CD14-positive monocyte (primary cell): ENCODE measurements at regions not wholly inside any gene's neighbourhood (a gene's known extent, or its start where the extent isn't known, plus 50 kb on each side); places are given as distances from the start of the nearest gene placed in this dataset.

ENCODE experiments used
- DNase-seq, 3 donors: peaks; one replicate each; pipeline ENCODE4 v3.0.0-alpha.2; 2011 to 2022
- H2AFZ ChIP-seq: 2 replicates; pipeline ENCODE4 v1.6.0; 2012; ENCODE audit warnings: mild to moderate bottlenecking, low read depth, low read length, inconsistent platforms; ENCODE audit not compliant: insufficient read depth, poor library complexity, severe bottlenecking
- H3K27ac ChIP-seq, 2 donors: 1 replicate in 1 of 2; 2 replicates in 1 of 2; pipeline ENCODE4 v1.5.1; 2012 to 2013; ENCODE audit warnings: low read length in 2 of 2, control low read depth in 1 of 2, inconsistent platforms in 1 of 2, low read depth in 1 of 2, mild to moderate bottlenecking in 1 of 2
- H3K27me3 ChIP-seq, 2 donors: one replicate each; pipeline versions ENCODE4 v1.6.0 to v1.6.1; 2011 to 2013; ENCODE audit warnings: low read length in 2 of 2; ENCODE audit not compliant: control insufficient read depth in 2 of 2, insufficient read depth in 2 of 2
- H3K36me3 ChIP-seq, 2 donors: replicated peaks in 1 of 2; 1 replicate in 1 of 2; 2 replicates in 1 of 2; pipeline versions ENCODE4 v1.5.1 to v1.6.1; 2012 to 2013; ENCODE audit warnings: low read length in 2 of 2, control low read depth in 1 of 2, inconsistent platforms in 1 of 2, mild to moderate bottlenecking in 1 of 2; ENCODE audit not compliant: insufficient read depth in 2 of 2, control insufficient read depth in 1 of 2
- H3K4me1 ChIP-seq, 2 donors: 1 replicate in 1 of 2; 2 replicates in 1 of 2; pipeline versions ENCODE4 v1.5.1 to v1.6.1; 2012 to 2013; ENCODE audit warnings: low read length in 2 of 2, control low read depth in 1 of 2, inconsistent platforms in 1 of 2, mild to moderate bottlenecking in 1 of 2, moderate library complexity in 1 of 2; ENCODE audit not compliant: insufficient read depth in 2 of 2, control insufficient read depth in 1 of 2
- H3K4me2 ChIP-seq: replicated peaks from 2 replicates; pipeline ENCODE3; 2012; ENCODE audit warnings: low read length, moderate library complexity, mild to moderate bottlenecking; ENCODE audit not compliant: poor library complexity, severe bottlenecking; ENCODE audit errors: extremely low read depth
- H3K4me3 ChIP-seq, 3 experiments: fragments of 200-600 bp in 1 of 3; sonication (generic) in 1 of 3; replicated peaks in 1 of 3; 1 replicate in 2 of 3; 2 replicates in 1 of 3; pipeline ENCODE4 v1.5.1; 2011 to 2013; ENCODE audit warnings: low read length in 3 of 3, mild to moderate bottlenecking in 3 of 3, control low read depth in 2 of 3, low read depth in 2 of 3, inconsistent platforms in 1 of 3, moderate library complexity in 1 of 3
- H3K79me2 ChIP-seq: 2 replicates; pipeline ENCODE4 v1.6.0; 2012; ENCODE audit warnings: mild to moderate bottlenecking, control low read depth, inconsistent platforms, low read length, moderate library complexity; ENCODE audit not compliant: insufficient read depth
- H3K9ac ChIP-seq: 2 replicates; pipeline ENCODE4 v1.6.0; 2017; ENCODE audit warnings: low read length, mild to moderate bottlenecking; ENCODE audit not compliant: insufficient read depth, poor library complexity, severe bottlenecking
- H3K9me3 ChIP-seq, 2 donors: replicated peaks in 1 of 2; 1 replicate in 1 of 2; 2 replicates in 1 of 2; pipeline versions ENCODE4 v1.5.1 to v1.6.1; 2012 to 2013; ENCODE audit warnings: low read length in 2 of 2, control low read depth in 1 of 2; ENCODE audit not compliant: control insufficient read depth in 1 of 2, insufficient read depth in 1 of 2
- H4K20me1 ChIP-seq: 2 replicates; pipeline ENCODE4 v1.6.0; 2012; ENCODE audit warnings: mild to moderate bottlenecking, low read length, control low read depth, moderate library complexity; ENCODE audit not compliant: insufficient read depth
- H3K27ac Mint-ChIP-seq, 7 donors: one replicate each; pipeline ENCODE4 v1.8.0; 2020; ENCODE audit warnings: mild to moderate bottlenecking in 7 of 7, mixed read lengths in 7 of 7, moderate library complexity in 6 of 7, inconsistent platforms in 2 of 7
- H3K27me3 Mint-ChIP-seq, 3 donors: one replicate each; pipeline ENCODE4 v1.8.0; 2021 to 2022; ENCODE audit warnings: low read depth in 3 of 3, mild to moderate bottlenecking in 3 of 3, mixed read lengths in 3 of 3, moderate library complexity in 3 of 3, inconsistent platforms in 1 of 3
- H3K36me3 Mint-ChIP-seq, 2 donors: one replicate each; pipeline ENCODE4 v1.8.0; 2020; ENCODE audit warnings: mixed read lengths in 2 of 2, inconsistent platforms in 1 of 2, mild to moderate bottlenecking in 1 of 2
- H3K4me1 Mint-ChIP-seq: one replicate; pipeline ENCODE4 v1.8.0; 2020; ENCODE audit warnings: mild to moderate bottlenecking, mixed read lengths
- H3K4me3 Mint-ChIP-seq, 2 donors: one replicate each; pipeline ENCODE4 v1.8.0; 2020; ENCODE audit warnings: mild to moderate bottlenecking in 2 of 2, mixed read lengths in 2 of 2, moderate library complexity in 1 of 2
- H3K9me3 Mint-ChIP-seq, 7 donors: one replicate each; pipeline ENCODE4 v1.8.0; 2020 to 2022; ENCODE audit warnings: mixed read lengths in 7 of 7, mild to moderate bottlenecking in 6 of 7, moderate library complexity in 6 of 7, inconsistent platforms in 2 of 7
- CTCF ChIP-seq: fragments of 200-600 bp; IDR thresholded peaks from one replicate; pipeline ENCODE4 v1.8.0; 2022; ENCODE audit warnings: antibody characterized with exemption, mild to moderate bottlenecking
- WGBS: methylation state at CpG from one replicate; pipeline ENCODE4 v1.1.5; 2013; ENCODE audit warnings: missing lambda C conversion rate; ENCODE audit not compliant: insufficient coverage; 5-methylcytosine and 5-hydroxymethylcytosine counted together
- intact Hi-C, 2 donors: fragments of 100-400 bp; cut with micrococcal nuclease; formaldehyde crosslinking; loops; one replicate each; pipeline versions ENCODE4 v1.15.0 to v1.15.1; 2023

GRCh38 chr14:106508216-106508615 is 981.8 kb downstream of the TMEM121 start:
- Histone ChIP-seq H3K9ac (no peak overlapping the region), H2AFZ (no peak overlapping the region), H4K20me1 (no peaks in the 10 kb centered on the region), H3K4me3 (no peak overlapping the region), H3K79me2 (no peaks in the 10 kb centered on the region), H3K27ac (no peak overlapping the region), H3K4me2 (no peak overlapping the region), H3K36me3 (no peaks in the 10 kb centered on the region), H3K4me1 (no peaks in the 10 kb centered on the region), H3K9me3 (no peaks in the 10 kb centered on the region), H3K27me3 (peaks cover 0 to 3% of the 10 kb centered on the region in 2 donors)
- Mint-ChIP-seq H3K27ac (no peak overlapping the region), H3K36me3 (no peaks in the 10 kb centered on the region), H3K27me3 (peaks cover 0 to 5% (median 0%) of the 10 kb centered on the region in 3 donors), H3K4me1 (peaks cover 4% of the 10 kb centered on the region), H3K9me3 (no peaks in the 10 kb centered on the region), H3K4me3 (no peak overlapping the region)
- intact Hi-C loops = no loop called here
- DNase-seq = no peak
- WGBS = 37% methylated on average over 3 of the region's 3 CpGs
- no peak for TF ChIP-seq CTCF

- H3K9ac ChIP-seq = no peak overlapping the region
- peaks cover 0 to 5% (median 2%) of the 10 kb centered on the region in 3 donors for H3K27me3 Mint-ChIP-seq
- H4K20me1 ChIP-seq = no peaks in the 10 kb centered on the region
- DNase-seq = no peak
- no peak overlapping the region for H2AFZ ChIP-seq
- no peaks in the 10 kb centered on the region for H3K9me3 ChIP-seq
- no peaks in the 10 kb centered on the region for H3K4me1 ChIP-seq
- H3K9me3 Mint-ChIP-seq = no peaks in the 10 kb centered on the region
- no peak overlapping the region for H3K4me3 Mint-ChIP-seq
- peaks cover 0 to 3% of the 10 kb centered on the region in 2 donors for H3K27me3 ChIP-seq
- peaks cover 4% of the 10 kb centered on the region for H3K4me1 Mint-ChIP-seq
- 100% methylated on average over 2 of the region's 2 CpGs for WGBS
- no peak overlapping the region for H3K27ac ChIP-seq
- no peak for TF ChIP-seq CTCF
- H3K4me2 ChIP-seq = no peak overlapping the region
- H3K36me3 ChIP-seq = no peaks in the 10 kb centered on the region
- no peaks in the 10 kb centered on the region for H3K36me3 Mint-ChIP-seq
- intact Hi-C loops = no loop called here
- no peak overlapping the region for H3K4me3 ChIP-seq
- H3K79me2 ChIP-seq = no peaks in the 10 kb centered on the region
- no peak overlapping the region for H3K27ac Mint-ChIP-seq
These were observed 982.8 kb downstream of the TMEM121 start for GRCh38 chr14:106509176-106509575.
